ENCODE measurements at regions not wholly inside any gene's neighbourhood (a gene's known extent, or its start where the extent isn't known, plus 50 kb on each side); places are given as distances from the start of the nearest gene placed in this dataset.

DNA sequence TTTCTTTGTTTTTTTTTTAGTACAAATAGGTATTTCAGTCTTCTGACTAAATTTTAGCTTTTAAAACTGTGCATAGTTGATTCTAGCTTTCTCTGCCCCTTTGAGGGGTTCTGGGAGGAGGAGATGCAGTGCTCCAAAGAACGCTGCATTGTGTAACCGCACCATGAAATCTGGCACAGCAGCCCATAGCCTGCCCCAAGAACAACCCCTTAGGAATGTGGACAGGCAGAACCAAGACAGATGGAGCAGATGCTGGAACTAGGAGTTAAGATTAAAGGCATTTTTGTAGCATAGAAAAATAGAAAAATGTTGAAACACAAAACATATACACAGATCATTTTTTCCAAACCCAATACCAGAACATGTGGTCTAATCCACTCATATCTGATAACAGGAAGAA, 187.5 kb downstream of the SCG2 start:
- intact Hi-C loops (cut with micrococcal nuclease; ENCODE audit: unreplicated experiment) = no loop called here
- Histone ChIP-seq H3K4me2 (ENCODE audit: control insufficient read depth, insufficient read depth) (no peak overlapping the region), H3K4me3 (no peak overlapping the region), H2AFZ (ENCODE audit: control insufficient read depth, low read depth, low read length) (no peak overlapping the region), H3K4me1 (ENCODE audit: control insufficient read depth, insufficient read depth, low read length) (no peaks in the 10 kb centered on the region), H4K20me1 (ENCODE audit: control insufficient read depth, insufficient read depth) (no peaks in the 10 kb centered on the region), H3K36me3 (ENCODE audit: control insufficient read depth in 2 of 2, insufficient read depth in 2 of 2, low read length in 1 of 2) (no peaks in the 10 kb centered on the region), H3K27ac (ENCODE audit: control insufficient read depth, insufficient read depth) (no peak overlapping the region), H3K9ac (ENCODE audit: control insufficient read depth, insufficient read depth, low read length) (no peak overlapping the region), H3K9me3 (replicated peaks; ENCODE audit: control insufficient read depth, insufficient read depth, low read length) (no peaks in the 10 kb centered on the region), H3K79me2 (ENCODE audit: control insufficient read depth, insufficient read depth, low read length) (no peaks in the 10 kb centered on the region), H3K27me3 (replicated peaks in 1 of 2; ENCODE audit: control insufficient read depth in 2 of 2, insufficient read depth in 2 of 2, low read length in 1 of 2) (no peaks in the 10 kb centered on the region)
- TF ChIP-seq ZNF274 (IDR thresholded peaks at IDR 0.05; ENCODE audit: insufficient read depth, insufficient read length) (no peak), IRF4 (IDR thresholded peaks at IDR 0.05; ENCODE audit: low read depth, low read length) (no peak), MYB (IDR thresholded peaks at IDR 0.05; ENCODE audit: borderline replicate concordance, low read depth, low read length) (no peak), SIX5 (IDR thresholded peaks at IDR 0.05; ENCODE audit: low read depth, low read length, severe bottlenecking) (no peak), POLR2AphosphoS2 (IDR thresholded peaks at IDR 0.05; ENCODE audit: low read depth, low read length) (no peak)
- DNase-seq (ENCODE audit: low read depth, low spot score) (no peak), ATAC-seq (no peak), FAIRE-seq (no peak)
- BruUV-seq (replicated peaks) = no TSS peak
- ChIA-PET POLR2A (interaction anchor here (0.7 kb wide), 1 partner anchor 105 kb away, joined by 4 read pairs; no protein-coding TSS in a partner anchor), CTCF (no interaction called here), SMC1A (ENCODE audit: uncharacterized antibody, unreplicated experiment) (no interaction called here), RAD21 (ENCODE audit: unreplicated experiment) (no interaction called here)
- 21% methylated on average over 2 of the region's 2 CpGs for WGBS (ENCODE audit: insufficient coverage, insufficient replicate concordance, low lambda C conversion rate, missing lambda C conversion rate)
- in situ Hi-C loops (cut with MboI) = no loop called here

DNA sequence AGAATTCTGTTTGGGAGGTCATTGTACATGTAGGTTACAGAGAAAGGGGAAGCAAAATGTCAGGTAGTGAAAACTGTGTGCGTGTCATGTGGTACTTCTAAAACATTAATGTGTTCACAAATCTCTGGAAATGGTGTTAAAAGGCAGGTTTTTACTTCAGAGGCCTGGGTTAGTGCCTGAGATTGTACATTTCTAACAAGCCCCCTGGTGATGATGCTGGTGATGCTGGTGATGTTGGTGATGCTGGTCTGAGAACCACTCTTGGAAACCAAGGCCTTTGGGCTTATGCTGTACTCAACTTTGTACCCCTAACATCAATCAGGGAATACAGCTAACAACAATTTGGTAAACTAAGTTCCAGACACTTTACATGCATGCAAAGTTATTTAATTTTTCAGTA, 187.1 kb downstream of the SCG2 start:
- intact Hi-C loops (cut with micrococcal nuclease; ENCODE audit: unreplicated experiment) = no loop called here
- CTCF ChIA-PET = no interaction called here
- in situ Hi-C loops (cut with MboI) = no loop called here
- H3K79me2 ChIP-seq (ENCODE audit: control insufficient read depth, insufficient read depth, low read length) = no peaks in the 10 kb centered on the region
- SMC1A ChIA-PET (ENCODE audit: uncharacterized antibody, unreplicated experiment) = no interaction called here
- H2AFZ ChIP-seq (ENCODE audit: control insufficient read depth, low read depth, low read length) = no peak overlapping the region
- RAD21 ChIA-PET (ENCODE audit: unreplicated experiment) = no interaction called here
- no peaks in the 10 kb centered on the region for H4K20me1 ChIP-seq (ENCODE audit: control insufficient read depth, insufficient read depth)
- H3K4me2 ChIP-seq (ENCODE audit: control insufficient read depth, insufficient read depth) = no peak overlapping the region
- no peaks in the 10 kb centered on the region for H3K27me3 ChIP-seq (replicated peaks in 1 of 2; ENCODE audit: control insufficient read depth in 2 of 2, insufficient read depth in 2 of 2, low read length in 1 of 2)
- FAIRE-seq = no peak
- H3K4me1 ChIP-seq (ENCODE audit: control insufficient read depth, insufficient read depth, low read length) = no peaks in the 10 kb centered on the region
- no TSS peak for BruUV-seq (replicated peaks)
- no peaks in the 10 kb centered on the region for H3K9me3 ChIP-seq (replicated peaks; ENCODE audit: control insufficient read depth, insufficient read depth, low read length)
- POLR2A ChIA-PET = interaction anchor here (0.7 kb wide), 1 partner anchor 104 kb away, joined by 4 read pairs; no protein-coding TSS in a partner anchor
- no peaks in the 10 kb centered on the region for H3K36me3 ChIP-seq (ENCODE audit: control insufficient read depth in 2 of 2, insufficient read depth in 2 of 2, low read length in 1 of 2)
- no peak overlapping the region for H3K4me3 ChIP-seq
- no peak for ATAC-seq
- H3K27ac ChIP-seq (ENCODE audit: control insufficient read depth, insufficient read depth) = no peak overlapping the region
- no peak for DNase-seq (ENCODE audit: low read depth, low spot score)
- 6% methylated on average over 1 of the region's 1 CpG for WGBS (ENCODE audit: insufficient coverage, insufficient replicate concordance, low lambda C conversion rate, missing lambda C conversion rate)
- no peak overlapping the region for H3K9ac ChIP-seq (ENCODE audit: control insufficient read depth, insufficient read depth, low read length)
- no peak for TF ChIP-seq EGR1 (IDR thresholded peaks at IDR 0.05; ENCODE audit: borderline replicate concordance in 1 of 2, low read depth in 2 of 2, low read length in 2 of 2)
- TF ChIP-seq SMC3 (IDR thresholded peaks at IDR 0.05; ENCODE audit: borderline replicate concordance, low read length) = no peak
- TF ChIP-seq IKZF1 (conservative IDR thresholded peaks at IDR 0.05) = no peak
- no peak for TF ChIP-seq JUND (IDR thresholded peaks at IDR 0.05; ENCODE audit: low read depth, low read length)
- TF ChIP-seq, protein P1, sequence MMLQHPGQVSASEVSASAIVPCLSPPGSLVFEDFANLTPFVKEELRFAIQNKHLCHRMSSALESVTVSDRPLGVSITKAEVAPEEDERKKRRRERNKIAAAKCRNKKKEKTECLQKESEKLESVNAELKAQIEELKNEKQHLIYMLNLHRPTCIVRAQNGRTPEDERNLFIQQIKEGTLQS (IDR thresholded peaks at IDR 0.05; ENCODE audit: borderline replicate concordance, extremely low read depth, low read depth, low read length) = no peak
- TF ChIP-seq, protein P2, sequence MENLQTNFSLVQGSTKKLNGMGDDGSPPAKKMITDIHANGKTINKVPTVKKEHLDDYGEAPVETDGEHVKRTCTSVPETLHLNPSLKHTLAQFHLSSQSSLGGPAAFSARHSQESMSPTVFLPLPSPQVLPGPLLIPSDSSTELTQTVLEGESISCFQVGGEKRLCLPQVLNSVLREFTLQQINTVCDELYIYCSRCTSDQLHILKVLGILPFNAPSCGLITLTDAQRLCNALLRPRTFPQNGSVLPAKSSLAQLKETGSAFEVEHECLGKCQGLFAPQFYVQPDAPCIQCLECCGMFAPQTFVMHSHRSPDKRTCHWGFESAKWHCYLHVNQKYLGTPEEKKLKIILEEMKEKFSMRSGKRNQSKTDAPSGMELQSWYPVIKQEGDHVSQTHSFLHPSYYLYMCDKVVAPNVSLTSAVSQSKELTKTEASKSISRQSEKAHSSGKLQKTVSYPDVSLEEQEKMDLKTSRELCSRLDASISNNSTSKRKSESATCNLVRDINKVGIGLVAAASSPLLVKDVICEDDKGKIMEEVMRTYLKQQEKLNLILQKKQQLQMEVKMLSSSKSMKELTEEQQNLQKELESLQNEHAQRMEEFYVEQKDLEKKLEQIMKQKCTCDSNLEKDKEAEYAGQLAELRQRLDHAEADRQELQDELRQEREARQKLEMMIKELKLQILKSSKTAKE (IDR thresholded peaks at IDR 0.05; ENCODE audit: low read depth, poor library complexity, severe bottlenecking) = no peak
- TF ChIP-seq IKZF2 (IDR thresholded peaks at IDR 0.05) = no peak
- TF ChIP-seq RBBP5 (conservative IDR thresholded peaks at IDR 0.05) = no peak
- no peak for TF ChIP-seq ZNF24 (IDR thresholded peaks at IDR 0.05)
- TF ChIP-seq NR2C1 (IDR thresholded peaks at IDR 0.05) = no peak
- TF ChIP-seq, protein P3, sequence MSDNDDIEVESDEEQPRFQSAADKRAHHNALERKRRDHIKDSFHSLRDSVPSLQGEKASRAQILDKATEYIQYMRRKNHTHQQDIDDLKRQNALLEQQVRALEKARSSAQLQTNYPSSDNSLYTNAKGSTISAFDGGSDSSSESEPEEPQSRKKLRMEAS (IDR thresholded peaks at IDR 0.05; ENCODE audit: low read depth, low read length) = no peak
- no peak for TF ChIP-seq YY1 (IDR thresholded peaks at IDR 0.05; ENCODE audit: low read depth, low read length)
- no peak for TF ChIP-seq ZNF274 (IDR thresholded peaks at IDR 0.05; ENCODE audit: insufficient read depth, insufficient read length)
- TF ChIP-seq JUNB (IDR thresholded peaks at IDR 0.05) = no peak

Measured in GM12878 (cell line).